C4-2B (cell line): ENCODE measurements at regions not wholly inside any gene's neighbourhood (a gene's known extent, or its start where the extent isn't known, plus 50 kb on each side); places are given as distances from the start of the nearest gene placed in this dataset.

Experiments used
- ZFX ChIP-seq: fragments of 450-650 bp; IDR thresholded peaks from 2 replicates; pipeline ENCODE4 v1.6.1; 2017
- TF ChIP-seq, protein P1 (sequence below): fragments of 450-650 bp; conservative IDR thresholded peaks from 2 replicates; pipeline ENCODE4 v1.5.1; 2017; ENCODE audit warnings: mild to moderate bottlenecking

DNA sequence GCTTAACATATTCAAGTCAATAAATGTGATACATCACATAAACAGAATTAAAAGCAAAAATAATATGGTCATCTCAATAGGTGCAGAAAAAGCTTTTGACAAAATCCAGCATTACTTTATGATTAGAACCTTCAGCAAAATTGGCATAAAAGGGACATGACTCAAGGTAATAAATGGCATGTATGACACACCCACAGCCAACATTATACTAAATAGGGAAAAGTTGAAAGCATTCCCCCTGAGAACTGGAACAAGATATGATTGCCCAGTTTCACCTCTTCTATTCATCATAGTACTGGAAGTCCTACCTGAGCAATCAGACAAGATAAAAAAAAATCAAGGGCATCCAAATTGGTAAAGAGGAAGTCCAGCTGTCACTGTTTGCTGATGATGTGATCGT lies 594.7 kb downstream of the DIPK2A start:
- TF ChIP-seq, protein P1, sequence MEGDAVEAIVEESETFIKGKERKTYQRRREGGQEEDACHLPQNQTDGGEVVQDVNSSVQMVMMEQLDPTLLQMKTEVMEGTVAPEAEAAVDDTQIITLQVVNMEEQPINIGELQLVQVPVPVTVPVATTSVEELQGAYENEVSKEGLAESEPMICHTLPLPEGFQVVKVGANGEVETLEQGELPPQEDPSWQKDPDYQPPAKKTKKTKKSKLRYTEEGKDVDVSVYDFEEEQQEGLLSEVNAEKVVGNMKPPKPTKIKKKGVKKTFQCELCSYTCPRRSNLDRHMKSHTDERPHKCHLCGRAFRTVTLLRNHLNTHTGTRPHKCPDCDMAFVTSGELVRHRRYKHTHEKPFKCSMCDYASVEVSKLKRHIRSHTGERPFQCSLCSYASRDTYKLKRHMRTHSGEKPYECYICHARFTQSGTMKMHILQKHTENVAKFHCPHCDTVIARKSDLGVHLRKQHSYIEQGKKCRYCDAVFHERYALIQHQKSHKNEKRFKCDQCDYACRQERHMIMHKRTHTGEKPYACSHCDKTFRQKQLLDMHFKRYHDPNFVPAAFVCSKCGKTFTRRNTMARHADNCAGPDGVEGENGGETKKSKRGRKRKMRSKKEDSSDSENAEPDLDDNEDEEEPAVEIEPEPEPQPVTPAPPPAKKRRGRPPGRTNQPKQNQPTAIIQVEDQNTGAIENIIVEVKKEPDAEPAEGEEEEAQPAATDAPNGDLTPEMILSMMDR = no peak
- no peak for TF ChIP-seq ZFX
